Stimulated activated memory B cell treated with anti-CD40 and anti-IgM and Interleukin-4, amounts not matched to agents 10 μg/mL and 1 μg/mL and 100 μg/mL, for 72 hours (primary cell): ENCODE measurements at regions not wholly inside any gene's neighbourhood (a gene's known extent, or its start where the extent isn't known, plus 50 kb on each side); places are given as distances from the start of the nearest gene placed in this dataset.

Experiments used
- ATAC-seq: fragments of 150-1000 bp; cut with Tn5 transposase; 2 replicates; pipeline ENCODE4 v1.10.0; 2021
- H3K27ac Mint-ChIP-seq: one replicate; pipeline ENCODE4 v1.8.0; 2022; ENCODE audit warnings: mild to moderate bottlenecking, mixed read lengths
- H3K27me3 Mint-ChIP-seq: one replicate; pipeline ENCODE4 v1.8.0; 2022; ENCODE audit warnings: mixed read lengths
- H3K36me3 Mint-ChIP-seq: one replicate; pipeline ENCODE4 v1.8.0; 2022; ENCODE audit warnings: mixed read lengths
- H3K4me1 Mint-ChIP-seq: one replicate; pipeline ENCODE4 v1.8.0; 2022; ENCODE audit warnings: mixed read lengths
- H3K4me3 Mint-ChIP-seq: one replicate; pipeline ENCODE4 v1.8.0; 2022; ENCODE audit warnings: mild to moderate bottlenecking, moderate library complexity, mixed read lengths
- H3K9me3 Mint-ChIP-seq: one replicate; pipeline ENCODE4 v1.8.0; 2022; ENCODE audit warnings: mixed read lengths

DNA sequence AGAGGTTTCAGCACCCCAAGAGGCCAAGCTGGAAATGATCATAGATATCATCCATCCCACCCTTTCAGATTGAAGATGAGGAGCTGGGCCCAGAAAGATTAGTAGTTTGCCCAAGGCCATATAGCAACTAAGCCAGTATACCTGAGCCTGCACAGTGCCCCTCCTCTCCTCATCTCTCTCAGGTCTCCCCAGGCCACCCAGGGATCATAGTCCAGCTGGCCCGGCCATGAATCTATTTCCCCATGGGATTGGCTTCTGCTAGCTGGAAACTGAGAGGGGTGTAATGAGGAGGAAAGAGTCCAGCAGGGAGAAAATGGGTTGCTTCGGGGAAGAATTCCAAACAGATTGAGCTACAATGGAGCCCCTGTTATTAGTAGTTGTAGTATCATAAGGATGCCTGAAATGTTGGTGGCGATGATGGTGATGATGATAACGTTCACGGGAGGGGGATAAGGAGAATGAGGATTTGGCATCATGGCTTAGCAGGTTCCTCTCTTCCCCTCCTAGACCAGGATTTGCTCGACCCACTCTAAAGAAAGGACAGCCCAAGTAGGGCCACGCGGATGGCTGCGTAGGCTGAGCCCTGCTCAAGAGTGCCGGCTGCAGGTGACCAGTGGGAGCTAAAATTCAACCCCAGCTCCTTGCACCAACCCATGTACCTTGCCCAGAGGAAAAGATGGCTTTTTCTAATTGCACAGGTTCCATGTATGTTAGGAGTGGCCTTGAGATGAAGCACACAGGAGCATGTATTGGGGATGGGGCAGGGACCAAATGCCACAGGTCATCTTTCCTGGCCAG, 117.8 kb upstream of the PJA1 start:
- ATAC-seq = no peak
- no peak overlapping the region for H3K27ac Mint-ChIP-seq
- H3K36me3 Mint-ChIP-seq = no peaks in the 10 kb centered on the region
- H3K9me3 Mint-ChIP-seq = no peaks in the 10 kb centered on the region
- H3K4me3 Mint-ChIP-seq = no peak overlapping the region
- no peaks in the 10 kb centered on the region for H3K4me1 Mint-ChIP-seq
- peaks cover 11% of the 10 kb centered on the region for H3K27me3 Mint-ChIP-seq

DNA sequence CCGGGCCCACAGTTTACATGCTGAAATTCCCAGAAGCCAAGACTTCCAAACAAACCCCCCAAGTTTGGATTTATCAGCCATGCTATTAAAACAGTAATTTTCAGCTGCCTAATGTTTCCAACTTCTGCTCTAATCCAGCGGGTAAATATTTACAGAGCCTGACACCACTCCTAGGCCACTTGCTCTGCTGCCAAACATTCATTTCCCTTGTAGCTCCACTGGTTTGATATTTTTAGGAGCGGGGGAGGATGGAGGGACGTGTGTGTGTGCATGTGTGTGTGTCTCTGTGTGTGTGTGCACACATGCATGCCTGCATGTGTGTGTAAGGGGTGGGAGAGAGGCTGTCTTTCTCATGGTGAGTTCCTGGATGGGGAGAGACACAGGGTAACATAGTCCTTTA, 115.7 kb upstream of the PJA1 start:
- H3K36me3 Mint-ChIP-seq = no peaks in the 10 kb centered on the region
- no peaks in the 10 kb centered on the region for H3K4me1 Mint-ChIP-seq
- H3K27me3 Mint-ChIP-seq = peaks cover 11% of the 10 kb centered on the region
- no peak for ATAC-seq
- no peak overlapping the region for H3K27ac Mint-ChIP-seq
- H3K9me3 Mint-ChIP-seq = no peaks in the 10 kb centered on the region
- no peak overlapping the region for H3K4me3 Mint-ChIP-seq

GRCh38 chrX:69279234-69279633, 114.0 kb upstream of the PJA1 start:
- H3K36me3 Mint-ChIP-seq = no peaks in the 10 kb centered on the region
- H3K27ac Mint-ChIP-seq = no peak overlapping the region
- H3K9me3 Mint-ChIP-seq = no peaks in the 10 kb centered on the region
- H3K4me1 Mint-ChIP-seq = no peaks in the 10 kb centered on the region
- peaks cover 11% of the 10 kb centered on the region for H3K27me3 Mint-ChIP-seq
- no peak overlapping the region for H3K4me3 Mint-ChIP-seq
- ATAC-seq = no peak

- Mint-ChIP-seq H3K36me3 (no peaks in the 10 kb centered on the region), H3K27ac (no peak overlapping the region), H3K4me3 (no peak overlapping the region), H3K9me3 (no peaks in the 10 kb centered on the region), H3K27me3 (peaks cover 11% of the 10 kb centered on the region), H3K4me1 (no peaks in the 10 kb centered on the region)
- no peak for ATAC-seq
Measured at GRCh38 chrX:69278031-69278687, 112.9 kb upstream of the PJA1 start.

- H3K27ac Mint-ChIP-seq = no peak overlapping the region
- no peak overlapping the region for H3K4me3 Mint-ChIP-seq
- H3K4me1 Mint-ChIP-seq = no peaks in the 10 kb centered on the region
- H3K9me3 Mint-ChIP-seq = no peaks in the 10 kb centered on the region
- no peak for ATAC-seq
- H3K27me3 Mint-ChIP-seq = peaks cover 11% of the 10 kb centered on the region
- H3K36me3 Mint-ChIP-seq = no peaks in the 10 kb centered on the region
Measured at GRCh38 chrX:69277369-69277990, 112.2 kb upstream of the PJA1 start.

DNA sequence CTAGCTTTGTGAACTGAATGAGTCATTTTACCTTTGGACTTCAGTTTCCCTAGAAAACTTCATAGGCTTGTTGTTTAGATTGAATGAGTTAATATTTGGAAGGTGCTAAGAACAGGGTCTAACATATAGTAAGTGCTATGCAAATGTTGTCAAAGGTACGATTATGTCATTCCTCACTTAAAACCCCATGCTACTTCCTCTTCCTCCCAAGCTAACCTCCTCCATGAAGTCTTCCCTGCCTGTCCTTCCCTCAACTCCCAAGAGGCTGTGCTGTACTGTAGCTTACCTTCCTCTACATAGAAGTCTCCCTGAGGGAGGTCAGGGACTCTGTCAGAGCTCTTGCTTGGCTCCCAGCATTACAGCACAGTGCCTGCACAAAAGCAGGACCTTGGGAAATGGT, 103.4 kb upstream of the PJA1 start:
- Mint-ChIP-seq H3K27ac (no peak overlapping the region), H3K27me3 (peaks cover 2% of the 10 kb centered on the region), H3K36me3 (no peaks in the 10 kb centered on the region), H3K4me3 (no peak overlapping the region), H3K9me3 (no peaks in the 10 kb centered on the region), H3K4me1 (peaks cover 4% of the 10 kb centered on the region)
- ATAC-seq = no peak

- no peak for ATAC-seq
Measured at GRCh38 chrX:69264158-69264581, 98.9 kb upstream of the PJA1 start.

DNA sequence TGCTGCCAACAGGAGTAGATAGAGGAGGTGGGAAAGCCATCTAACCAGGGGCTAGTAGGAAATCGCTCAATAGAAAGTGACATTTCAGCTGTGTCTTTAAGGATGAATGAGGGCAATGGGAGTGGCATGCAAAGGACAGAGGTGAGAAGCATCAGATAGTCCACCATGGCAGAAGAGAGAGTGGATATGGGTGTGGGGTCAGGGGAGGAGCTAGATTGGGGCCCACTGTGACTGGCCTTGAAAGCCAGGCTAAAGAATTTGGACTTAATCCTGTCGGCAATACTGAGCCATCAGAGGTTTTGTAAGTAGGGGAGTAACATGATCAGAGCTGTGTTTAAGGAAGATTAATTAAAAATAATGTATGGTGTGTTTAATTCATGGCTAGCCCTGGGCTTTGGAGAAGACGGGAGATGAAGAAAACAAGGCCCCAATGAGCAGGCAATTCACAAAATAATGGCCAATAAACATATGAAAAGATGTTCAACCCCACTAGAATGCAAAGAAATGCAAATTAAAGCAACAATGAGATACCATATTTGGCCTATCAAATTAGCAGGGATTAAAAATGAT, 98.1 kb upstream of the PJA1 start:
- no peaks in the 10 kb centered on the region for H3K4me1 Mint-ChIP-seq
- H3K27ac Mint-ChIP-seq = no peak overlapping the region
- H3K27me3 Mint-ChIP-seq = peaks cover 16% of the 10 kb centered on the region
- H3K4me3 Mint-ChIP-seq = no peak overlapping the region
- no peaks in the 10 kb centered on the region for H3K9me3 Mint-ChIP-seq
- no peaks in the 10 kb centered on the region for H3K36me3 Mint-ChIP-seq
- ATAC-seq = no peak

More at GRCh38 chrX:69264158-69264581, 98.9 kb upstream of the PJA1 start:
- Mint-ChIP-seq H3K27ac (no peak overlapping the region), H3K27me3 (peaks cover 16% of the 10 kb centered on the region), H3K4me1 (peaks cover 4% of the 10 kb centered on the region), H3K9me3 (no peaks in the 10 kb centered on the region), H3K36me3 (no peaks in the 10 kb centered on the region), H3K4me3 (no peak overlapping the region)

- H3K4me1 Mint-ChIP-seq = no peaks in the 10 kb centered on the region
- ATAC-seq = no peak
- no peaks in the 10 kb centered on the region for H3K9me3 Mint-ChIP-seq
- no peak overlapping the region for H3K4me3 Mint-ChIP-seq
- no peak overlapping the region for H3K27ac Mint-ChIP-seq
- peaks cover 16% of the 10 kb centered on the region for H3K27me3 Mint-ChIP-seq
- H3K36me3 Mint-ChIP-seq = no peaks in the 10 kb centered on the region
Measured at GRCh38 chrX:69262036-69262936, 97.0 kb upstream of the PJA1 start.

- Mint-ChIP-seq H3K9me3 (no peaks in the 10 kb centered on the region), H3K36me3 (no peaks in the 10 kb centered on the region)
- ATAC-seq = no peak
Measured at GRCh38 chrX:69260169-69260568, 94.9 kb upstream of the PJA1 start.

DNA sequence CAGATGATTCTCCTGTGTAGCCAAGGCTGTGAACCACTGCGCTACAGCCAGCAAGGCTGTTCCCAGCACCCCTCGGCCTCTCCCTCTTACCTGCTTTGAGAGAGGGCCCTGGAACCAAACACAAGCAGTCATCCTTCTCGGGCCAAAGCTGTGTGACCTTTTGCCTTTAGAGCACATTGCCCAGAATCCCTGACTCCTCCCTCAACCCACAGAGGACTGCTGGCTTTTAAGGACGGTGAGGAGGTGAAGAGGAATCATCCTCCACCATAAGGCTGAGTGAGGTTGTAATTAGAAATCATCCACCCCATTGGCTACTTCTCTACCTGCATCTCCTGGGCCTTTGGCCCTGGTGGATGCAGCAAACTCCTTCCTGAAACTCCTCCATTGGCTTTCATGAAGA, 93.6 kb upstream of the PJA1 start:
- peaks cover 16% of the 10 kb centered on the region for H3K27me3 Mint-ChIP-seq
- no peaks in the 10 kb centered on the region for H3K4me1 Mint-ChIP-seq
- no peaks in the 10 kb centered on the region for H3K36me3 Mint-ChIP-seq
- H3K9me3 Mint-ChIP-seq = no peaks in the 10 kb centered on the region
- no peak for ATAC-seq
- no peak overlapping the region for H3K27ac Mint-ChIP-seq
- no peak overlapping the region for H3K4me3 Mint-ChIP-seq

More at GRCh38 chrX:69260169-69260568, 94.9 kb upstream of the PJA1 start:
- Mint-ChIP-seq H3K4me3 (no peak overlapping the region), H3K4me1 (no peaks in the 10 kb centered on the region), H3K27ac (no peak overlapping the region), H3K27me3 (peaks cover 16% of the 10 kb centered on the region)

GRCh38 chrX:69257499-69258127, 92.4 kb upstream of the PJA1 start:
- H3K27me3 Mint-ChIP-seq = peaks cover 3% of the 10 kb centered on the region
- H3K9me3 Mint-ChIP-seq = no peaks in the 10 kb centered on the region
- H3K27ac Mint-ChIP-seq = no peak overlapping the region
- no peak for ATAC-seq
- no peaks in the 10 kb centered on the region for H3K4me1 Mint-ChIP-seq
- no peaks in the 10 kb centered on the region for H3K36me3 Mint-ChIP-seq
- H3K4me3 Mint-ChIP-seq = no peak overlapping the region

DNA sequence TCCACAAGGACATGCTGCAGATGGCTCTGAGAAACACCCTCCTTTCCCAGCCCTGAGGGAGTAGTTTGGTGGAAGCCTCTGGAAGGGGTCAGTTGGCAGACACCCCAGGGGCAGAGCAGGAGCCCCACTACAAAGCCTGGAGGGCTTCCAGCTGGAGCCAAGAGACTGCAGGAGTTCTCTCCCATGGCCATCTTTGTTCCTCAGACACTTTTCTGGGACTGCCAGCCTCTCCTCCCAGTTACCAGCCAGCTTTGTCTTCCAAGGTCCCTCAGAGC, 91.0 kb upstream of the PJA1 start:
- Mint-ChIP-seq H3K27ac (no peak overlapping the region), H3K4me3 (no peak overlapping the region), H3K27me3 (no peaks in the 10 kb centered on the region), H3K36me3 (no peaks in the 10 kb centered on the region), H3K9me3 (no peaks in the 10 kb centered on the region), H3K4me1 (no peaks in the 10 kb centered on the region)
- ATAC-seq = no peak

- no peak for ATAC-seq
- no peaks in the 10 kb centered on the region for H3K36me3 Mint-ChIP-seq
- no peaks in the 10 kb centered on the region for H3K4me1 Mint-ChIP-seq
- H3K9me3 Mint-ChIP-seq = no peaks in the 10 kb centered on the region
- no peak overlapping the region for H3K27ac Mint-ChIP-seq
- H3K27me3 Mint-ChIP-seq = no peaks in the 10 kb centered on the region
- H3K4me3 Mint-ChIP-seq = no peak overlapping the region
Measured at GRCh38 chrX:69255441-69256290, 90.4 kb upstream of the PJA1 start.
